AG20443 (cell line): ENCODE measurements at regions not wholly inside any gene's neighbourhood (a gene's known extent, or its start where the extent isn't known, plus 50 kb on each side); places are given as distances from the start of the nearest gene placed in this dataset.
"Not testable (repeated sequence)": the region's sequence is repeated elsewhere in the genome, so short reads cannot be mapped to it uniquely, and the experiment has no call there.

Source experiments
- DNase-seq: peaks from one replicate; pipeline ENCODE4 v3.0.0; 2012; ENCODE audit warnings: low spot score, mixed read lengths

DNA sequence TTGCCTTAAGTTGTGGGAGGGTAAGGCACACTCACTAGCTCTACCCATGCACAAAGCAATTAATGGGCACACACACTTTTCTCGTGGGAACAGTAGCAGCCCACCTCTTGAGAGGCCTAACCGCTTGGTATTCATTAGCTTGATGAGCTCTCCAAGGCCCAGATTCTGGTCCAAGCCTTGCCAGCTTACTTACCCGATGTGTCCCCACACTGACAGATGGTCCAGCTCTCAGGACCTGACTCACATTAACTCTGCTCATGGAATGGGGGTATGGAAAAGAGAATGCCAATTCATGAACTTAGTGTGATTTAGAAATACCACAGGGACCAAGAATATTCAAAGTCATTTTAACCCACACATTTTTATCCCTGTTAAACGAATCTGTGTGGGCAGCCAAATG lies 106.8 kb upstream of the CACHD1 start:
- DNase-seq: no peak

DNA sequence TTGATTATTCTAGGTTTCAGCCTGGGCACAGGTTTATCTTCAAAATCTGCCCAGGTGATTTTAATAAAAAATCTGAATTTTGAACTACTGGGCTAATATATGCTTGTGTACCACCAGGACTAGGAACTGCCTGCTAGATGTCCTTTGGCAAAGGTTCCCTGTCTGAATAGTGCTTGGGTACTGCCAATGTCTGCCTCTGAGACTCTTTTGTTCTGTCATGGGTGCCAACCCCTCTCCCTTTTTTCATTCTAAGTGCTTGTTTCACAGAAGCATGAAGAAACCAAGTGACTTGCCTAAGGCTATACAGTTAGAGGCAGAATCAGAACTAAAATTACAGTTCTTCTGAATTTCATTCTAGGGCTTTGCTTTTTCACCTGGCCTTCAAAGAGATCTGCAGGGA lies 106.3 kb upstream of the CACHD1 start:
- DNase-seq: no peak

GRCh38 chr1:64366821-64367220 lies 103.1 kb upstream of the CACHD1 start:
- no peak for DNase-seq

DNA sequence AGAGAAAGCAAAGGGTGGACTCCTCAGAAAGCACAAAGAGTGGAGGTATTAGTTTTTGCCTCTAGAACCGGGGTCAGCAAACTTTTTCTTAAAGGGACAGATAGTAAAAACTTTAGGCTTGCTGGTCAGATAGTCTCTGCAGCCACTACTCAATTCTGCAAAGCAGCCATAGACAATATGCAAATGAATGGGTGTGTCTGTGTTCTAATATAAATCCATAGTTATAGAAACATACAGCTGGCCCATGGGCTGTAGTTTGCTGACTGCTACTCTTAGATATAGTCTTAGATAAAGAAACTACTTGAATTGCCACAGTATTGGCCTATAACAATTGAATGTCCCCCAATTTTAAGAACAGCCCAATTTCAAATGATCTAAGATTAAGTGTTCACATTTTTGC lies 101.6 kb upstream of the CACHD1 start:
- DNase-seq: no peak

DNA sequence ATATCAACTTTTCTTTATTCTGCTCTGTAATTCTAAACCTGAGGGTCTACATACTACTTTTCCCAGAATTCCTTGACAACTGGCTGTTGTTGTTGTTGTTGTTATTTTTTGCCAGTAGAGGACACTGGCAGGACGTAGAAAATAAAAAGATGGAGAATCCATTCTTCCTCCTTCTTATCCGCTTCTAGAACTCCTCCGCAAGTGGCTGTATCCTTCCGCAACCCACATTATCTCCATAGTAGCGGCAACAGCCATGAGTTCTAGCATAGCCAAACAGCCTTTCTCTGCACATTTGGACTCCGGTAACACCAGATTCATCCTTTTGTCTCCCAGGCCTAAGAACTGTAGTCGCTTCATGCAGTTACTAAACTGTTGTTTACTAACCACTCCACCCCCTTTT lies 91.1 kb upstream of the CACHD1 start:
- no peak for DNase-seq

GRCh38 chr1:64387389-64388285 lies 82.3 kb upstream of the CACHD1 start:
- DNase-seq: no peak

GRCh38 chr1:64388336-64388735 lies 81.6 kb upstream of the CACHD1 start:
- no peak for DNase-seq

- DNase-seq: no peak
Measured at GRCh38 chr1:64392109-64392508, 77.8 kb upstream of the CACHD1 start.

GRCh38 chr1:64393790-64394189 lies 76.1 kb upstream of the CACHD1 start:
- no peak for DNase-seq

GRCh38 chr1:64396817-64397216 lies 73.1 kb upstream of the CACHD1 start:
- no peak for DNase-seq

DNA sequence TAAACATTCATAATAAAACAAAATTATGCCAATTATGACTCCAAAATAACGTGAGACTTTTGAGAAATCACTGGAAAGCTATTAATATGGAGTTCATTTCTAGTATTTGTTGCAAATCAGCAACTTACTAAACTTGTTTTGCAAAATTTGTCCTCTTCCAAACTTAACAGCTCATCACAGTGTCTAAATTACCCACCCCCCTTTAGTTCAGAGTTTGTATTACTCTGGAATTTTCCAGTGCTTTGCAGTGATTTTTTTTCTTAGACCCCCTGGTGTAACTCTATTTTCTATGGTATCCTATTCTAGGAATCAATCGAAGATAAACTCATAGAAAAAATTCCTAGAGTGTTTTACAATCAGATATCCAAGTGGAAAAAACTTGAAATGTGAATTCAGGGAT lies 72.4 kb upstream of the CACHD1 start:
- DNase-seq: no peak

DNA sequence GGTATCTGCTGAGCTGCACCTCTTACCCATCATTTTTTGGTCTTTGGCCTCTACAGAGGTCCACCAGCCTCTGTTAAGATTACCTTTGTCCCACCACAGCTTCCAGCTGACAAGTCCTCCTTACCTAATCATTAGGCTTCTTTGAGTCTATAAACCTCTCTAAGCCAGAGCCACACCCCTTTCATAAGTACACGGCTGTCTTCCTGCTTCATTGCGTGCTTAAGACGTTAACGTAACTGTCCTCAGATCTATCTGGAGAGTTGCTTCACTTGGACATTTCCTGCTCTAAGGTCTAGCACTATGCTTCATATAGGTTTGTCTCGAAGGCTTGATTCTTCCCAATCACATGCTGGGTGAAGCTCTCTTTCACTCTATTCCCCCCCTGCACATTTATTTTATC lies 71.0 kb upstream of the CACHD1 start:
- DNase-seq: no peak

DNA sequence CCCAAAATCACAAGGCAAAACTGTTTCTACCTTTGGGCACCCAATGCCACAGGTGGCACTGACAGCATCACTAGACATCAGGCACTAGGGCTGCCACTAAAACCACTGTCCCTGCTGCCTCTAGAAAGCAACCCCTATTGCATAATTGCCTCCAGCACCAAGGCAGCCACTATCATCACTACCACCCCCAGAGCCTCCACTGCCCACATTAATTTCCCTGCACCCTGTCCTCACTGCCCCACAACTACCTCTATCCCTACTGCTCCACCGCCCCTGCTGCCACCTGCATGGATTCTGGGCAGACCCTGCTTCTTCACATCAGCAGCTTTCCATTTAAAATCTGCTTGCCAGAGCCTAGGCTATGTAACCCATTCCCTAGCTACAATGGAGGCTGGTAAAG lies 68.6 kb upstream of the CACHD1 start:
- no peak for DNase-seq

- peak; percentile 39 for DNase-seq
Measured at GRCh38 chr1:64403331-64403730, 66.6 kb upstream of the CACHD1 start.

- no peak for DNase-seq
Measured at GRCh38 chr1:64404202-64404601, 65.7 kb upstream of the CACHD1 start.

DNA sequence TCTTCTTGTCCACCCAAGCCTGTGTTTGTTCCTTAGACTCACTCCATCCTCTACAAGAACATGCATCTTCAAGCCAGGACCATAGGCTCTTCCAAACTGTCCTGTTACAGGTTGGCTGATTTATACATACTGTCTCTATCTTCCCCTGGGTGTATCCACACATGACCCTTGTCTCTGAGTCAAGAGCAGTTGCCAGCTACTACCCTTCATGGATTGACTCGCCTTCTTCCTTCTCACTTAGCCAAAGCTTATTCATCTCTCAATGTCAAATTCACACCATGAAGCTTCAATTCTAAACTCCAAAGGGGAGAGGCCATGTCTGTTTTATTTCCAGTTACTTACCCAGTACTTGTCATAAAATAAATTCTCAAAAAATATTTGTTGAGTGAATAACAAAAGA lies 64.1 kb upstream of the CACHD1 start:
- no peak for DNase-seq

- no peak for DNase-seq
Measured at GRCh38 chr1:64410217-64410616, 59.7 kb upstream of the CACHD1 start.

DNA sequence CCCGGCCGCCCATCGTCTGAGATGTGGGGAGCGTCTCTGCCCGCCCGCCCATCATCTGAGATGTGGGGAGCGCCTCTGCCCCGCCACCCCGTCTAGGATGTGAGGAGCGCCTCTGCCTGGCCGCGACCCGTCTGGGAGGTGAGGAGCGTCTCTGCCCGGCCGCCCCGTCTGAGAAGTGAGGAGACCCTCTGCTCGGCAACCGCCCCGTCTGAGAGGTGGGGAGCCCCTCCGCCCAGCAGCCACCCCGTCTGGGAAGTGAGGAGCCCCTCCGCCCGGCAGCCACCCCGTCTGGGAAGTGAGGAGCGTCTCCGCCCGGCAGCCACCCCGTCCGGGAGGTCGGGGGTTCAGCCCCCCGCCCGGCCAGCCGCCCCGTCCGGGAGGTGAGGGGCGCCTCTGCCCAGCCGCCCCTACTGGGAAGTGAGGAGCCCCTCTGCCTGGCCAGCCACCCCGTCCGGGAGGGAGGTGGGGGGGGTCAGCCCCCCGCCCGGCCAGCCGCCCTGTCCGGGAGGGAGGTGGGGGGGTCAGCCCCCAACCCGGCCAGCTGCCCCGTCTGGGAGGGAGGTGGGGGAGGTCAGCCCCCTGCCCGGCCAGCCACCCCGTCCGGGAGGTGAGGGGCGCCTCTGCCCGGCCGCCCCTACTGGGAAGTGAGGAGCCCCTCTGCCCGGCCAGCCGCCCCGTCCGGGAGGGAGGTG lies 54.9 kb upstream of the CACHD1 start:
- DNase-seq: not testable (repeated sequence)

DNA sequence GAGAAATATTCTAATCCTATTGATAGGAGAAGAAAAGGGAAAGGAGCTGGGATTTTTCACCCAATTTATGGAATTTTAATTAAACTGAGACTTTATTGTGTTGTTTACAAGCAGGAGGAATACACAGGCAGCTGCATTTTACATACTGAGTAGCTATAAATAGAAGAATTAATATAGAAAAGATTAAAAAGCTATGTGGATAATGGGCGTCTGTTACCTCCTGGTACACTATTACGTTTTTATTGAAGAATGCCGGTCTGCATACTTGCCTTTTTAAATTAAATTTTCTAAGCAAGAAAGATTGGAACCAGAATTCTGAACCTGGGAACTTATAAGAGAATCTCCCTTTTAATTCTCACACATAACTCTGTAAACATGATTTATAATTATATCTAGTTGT lies 52.1 kb upstream of the CACHD1 start:
- no peak for DNase-seq
